ENCODE measurements at regions not wholly inside any gene's neighbourhood (a gene's known extent, or its start where the extent isn't known, plus 50 kb on each side); places are given as distances from the start of the nearest gene placed in this dataset.

GRCh38 chr14:71384007-71384845 lies 477.0 kb downstream of the PCNX1 start:
- TF ChIP-seq, protein P1, sequence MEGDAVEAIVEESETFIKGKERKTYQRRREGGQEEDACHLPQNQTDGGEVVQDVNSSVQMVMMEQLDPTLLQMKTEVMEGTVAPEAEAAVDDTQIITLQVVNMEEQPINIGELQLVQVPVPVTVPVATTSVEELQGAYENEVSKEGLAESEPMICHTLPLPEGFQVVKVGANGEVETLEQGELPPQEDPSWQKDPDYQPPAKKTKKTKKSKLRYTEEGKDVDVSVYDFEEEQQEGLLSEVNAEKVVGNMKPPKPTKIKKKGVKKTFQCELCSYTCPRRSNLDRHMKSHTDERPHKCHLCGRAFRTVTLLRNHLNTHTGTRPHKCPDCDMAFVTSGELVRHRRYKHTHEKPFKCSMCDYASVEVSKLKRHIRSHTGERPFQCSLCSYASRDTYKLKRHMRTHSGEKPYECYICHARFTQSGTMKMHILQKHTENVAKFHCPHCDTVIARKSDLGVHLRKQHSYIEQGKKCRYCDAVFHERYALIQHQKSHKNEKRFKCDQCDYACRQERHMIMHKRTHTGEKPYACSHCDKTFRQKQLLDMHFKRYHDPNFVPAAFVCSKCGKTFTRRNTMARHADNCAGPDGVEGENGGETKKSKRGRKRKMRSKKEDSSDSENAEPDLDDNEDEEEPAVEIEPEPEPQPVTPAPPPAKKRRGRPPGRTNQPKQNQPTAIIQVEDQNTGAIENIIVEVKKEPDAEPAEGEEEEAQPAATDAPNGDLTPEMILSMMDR (IDR thresholded peaks at IDR 0.05), result no peak
- no peak for TF ChIP-seq POLR2A (IDR thresholded peaks at IDR 0.05)

Data from body of pancreas (tissue), 4 donors.